Kidney capillary endothelial cell (primary cell): ENCODE measurements at regions not wholly inside any gene's neighbourhood (a gene's known extent, or its start where the extent isn't known, plus 50 kb on each side); places are given as distances from the start of the nearest gene placed in this dataset.

Source experiments
- DNase-seq: peaks from one replicate; pipeline ENCODE4 v3.0.0-alpha.2; 2018; ENCODE audit warnings: low spot score

GRCh38 chr20:6562111-6562510 is 205.4 kb upstream of the BMP2 start:
- DNase-seq: peak; percentile 59

GRCh38 chr20:6560978-6561377 is 206.5 kb upstream of the BMP2 start:
- DNase-seq: no peak

DNA sequence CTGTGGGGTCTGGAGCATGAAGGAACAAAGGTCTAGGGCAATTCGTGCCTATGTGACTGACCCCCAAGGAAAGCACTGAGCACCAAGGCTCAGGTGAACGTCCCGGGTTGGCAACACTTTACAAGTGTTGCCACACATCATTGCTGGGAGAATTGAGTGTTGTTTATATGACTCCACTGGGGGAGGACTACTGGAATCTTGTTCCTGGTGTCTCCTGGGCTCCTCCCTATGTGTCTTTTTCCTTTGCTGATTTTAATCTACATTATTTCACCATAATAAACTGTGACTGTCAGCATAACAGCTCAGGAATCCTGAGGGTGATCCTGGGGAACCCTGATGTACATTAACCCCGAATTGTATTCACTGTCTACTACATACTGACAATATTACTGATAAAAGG is 207.7 kb upstream of the BMP2 start:
- DNase-seq: no peak

DNA sequence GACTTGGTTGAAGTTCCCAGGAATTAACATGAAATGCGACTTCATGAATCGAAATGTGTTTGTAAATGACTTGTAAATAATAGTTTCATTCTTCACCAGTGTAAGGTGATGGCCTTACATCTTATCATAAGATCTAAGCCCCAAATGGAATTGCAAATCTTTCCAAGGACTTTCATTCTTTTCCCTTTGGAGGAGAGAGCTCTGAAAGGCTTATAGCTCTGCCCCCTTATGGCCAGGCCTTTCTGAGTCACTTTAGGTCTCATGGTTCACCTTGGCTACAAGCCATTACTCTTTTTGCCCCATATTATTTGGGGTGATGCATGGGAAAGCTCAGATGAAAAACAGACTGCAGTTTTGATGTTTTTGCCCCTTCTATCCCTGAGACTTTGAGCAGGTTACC is 209.1 kb upstream of the BMP2 start:
- no peak for DNase-seq

DNA sequence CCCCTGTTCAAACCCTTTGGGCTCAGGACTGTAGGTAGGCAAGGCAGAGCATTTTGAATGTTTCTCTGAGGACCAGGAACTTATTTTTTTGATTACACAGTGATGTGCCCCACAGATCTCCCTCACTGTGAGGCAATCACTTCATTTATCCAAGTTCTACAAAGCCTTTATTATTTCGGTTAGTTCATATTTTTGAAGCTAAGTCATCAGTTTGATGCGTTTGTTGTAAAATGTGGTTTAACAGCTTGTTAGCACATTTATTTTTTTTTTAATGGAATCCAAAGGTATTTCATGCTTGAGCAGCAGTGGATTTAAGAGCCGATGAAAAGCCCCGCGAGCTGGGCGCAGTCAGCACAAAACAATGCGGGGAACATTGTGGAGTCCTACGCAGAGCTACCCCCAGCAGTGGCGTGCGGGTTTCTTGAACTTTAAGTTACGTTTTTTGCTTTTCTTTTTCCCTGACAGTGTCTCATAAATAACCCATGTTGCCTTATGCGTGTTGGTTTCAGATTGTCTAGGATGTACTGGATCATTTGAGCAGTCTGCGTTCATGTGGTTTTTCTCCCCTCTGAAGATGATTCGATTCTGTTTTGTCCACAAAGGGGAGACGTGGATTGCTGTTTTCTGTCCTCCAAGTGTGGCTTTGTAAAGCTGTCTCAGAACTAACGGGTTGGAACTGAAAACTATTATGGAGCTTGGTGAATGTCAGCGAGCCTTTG is 233.6 kb upstream of the BMP2 start:
- no peak for DNase-seq

- DNase-seq: no peak
Measured at GRCh38 chr20:6533351-6533750, 234.1 kb upstream of the BMP2 start.

GRCh38 chr20:6530779-6531315 is 236.6 kb upstream of the BMP2 start:
- DNase-seq: no peak

DNA sequence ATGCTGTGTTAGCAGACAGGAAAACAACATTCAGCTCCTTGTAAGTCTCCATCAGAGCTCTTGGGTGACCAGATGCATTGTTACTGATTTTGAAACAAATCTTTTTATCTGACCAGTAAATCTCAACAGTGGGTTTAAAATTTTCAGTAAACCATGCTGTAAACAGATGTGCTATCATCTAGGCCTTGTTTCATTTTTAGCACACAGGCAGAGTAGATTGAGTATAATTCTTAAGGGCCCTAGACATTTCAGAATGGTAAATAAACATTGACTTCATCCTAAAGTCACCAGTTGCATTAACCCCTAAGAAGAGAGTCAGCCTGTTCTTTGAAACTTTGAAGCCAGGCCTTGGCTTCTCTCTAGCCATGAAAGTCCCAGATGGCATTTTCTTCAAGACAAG is 237.2 kb upstream of the BMP2 start:
- DNase-seq: no peak

DNA sequence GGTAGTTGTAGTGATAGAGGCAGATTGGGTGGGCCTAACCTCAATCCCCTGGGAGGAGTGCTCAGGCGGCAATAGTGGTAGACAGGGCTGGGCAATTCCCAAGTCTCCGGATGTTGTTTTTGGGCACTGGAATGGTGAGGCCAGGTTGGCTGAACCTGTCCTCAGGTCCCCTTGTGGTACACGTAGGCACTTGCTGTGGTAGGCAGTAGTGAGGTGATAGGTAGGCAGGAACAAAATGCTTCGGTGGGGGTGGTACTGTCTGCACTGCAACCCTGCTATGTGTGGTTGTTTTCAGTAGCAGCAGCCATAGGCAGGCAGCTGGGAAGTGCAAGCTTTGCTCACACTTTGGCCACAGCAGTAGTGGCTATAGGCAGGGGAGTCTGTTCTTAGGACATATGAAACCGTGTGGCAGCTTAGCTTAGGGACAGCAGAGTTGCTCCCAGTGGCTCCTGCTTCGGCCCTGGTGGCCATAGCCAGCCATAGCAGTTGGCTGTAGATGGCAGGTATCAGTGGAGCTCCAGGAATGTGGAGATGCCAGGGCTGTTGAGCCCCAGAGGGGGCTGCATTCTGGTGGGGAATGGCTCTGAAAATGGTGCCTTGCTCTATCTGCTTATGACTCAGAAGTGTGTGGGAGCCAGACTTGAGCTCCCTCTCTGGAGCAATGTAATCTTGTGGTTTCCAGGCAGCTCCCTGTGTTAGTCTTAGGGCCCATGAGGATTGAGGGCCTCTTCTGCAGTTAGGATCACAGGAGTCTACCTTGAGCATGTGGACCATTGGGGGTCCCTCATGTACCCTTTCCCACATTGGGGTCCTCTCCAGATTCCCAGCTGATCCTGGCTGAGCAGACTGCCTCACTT is 241.8 kb upstream of the BMP2 start:
- DNase-seq: no peak

DNA sequence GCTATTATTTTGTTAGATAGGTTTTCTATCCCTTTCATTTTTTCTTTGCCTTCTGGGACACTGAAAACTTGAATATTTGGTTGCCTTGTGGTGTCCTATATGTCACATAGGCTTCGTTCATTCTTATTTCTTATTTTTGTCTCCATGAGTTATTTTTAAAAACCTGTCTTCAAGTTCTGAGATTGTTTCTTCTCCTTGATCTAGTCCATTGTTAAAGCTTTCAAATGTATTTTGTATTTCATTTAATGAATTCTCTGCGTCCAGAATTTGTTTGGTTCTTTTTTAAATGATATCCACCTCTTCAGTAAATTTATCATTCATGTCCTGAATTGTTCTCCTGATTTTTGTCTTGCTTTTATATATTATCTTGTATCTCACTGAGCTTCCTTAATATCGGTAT is 243.2 kb upstream of the BMP2 start:
- no peak for DNase-seq

DNA sequence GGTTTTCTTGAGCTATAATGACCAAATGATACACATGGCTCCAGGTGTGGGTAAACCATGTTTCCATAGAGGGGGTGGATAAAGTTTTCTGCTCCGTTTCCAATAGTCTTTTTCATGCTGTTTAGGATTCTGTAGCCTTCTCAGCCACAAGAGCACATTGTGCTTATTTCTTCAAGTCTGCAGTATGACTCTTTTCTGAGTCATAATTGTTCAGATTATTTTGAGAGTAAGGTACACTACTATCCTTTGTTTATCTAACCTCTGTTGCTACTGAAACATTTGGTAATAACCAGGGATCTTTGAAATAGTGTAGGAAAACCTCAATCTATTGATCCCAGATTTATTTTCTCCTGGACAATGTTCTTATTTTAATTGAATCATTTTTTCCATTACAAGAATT is 247.9 kb upstream of the BMP2 start:
- peak; percentile 68 for DNase-seq

DNA sequence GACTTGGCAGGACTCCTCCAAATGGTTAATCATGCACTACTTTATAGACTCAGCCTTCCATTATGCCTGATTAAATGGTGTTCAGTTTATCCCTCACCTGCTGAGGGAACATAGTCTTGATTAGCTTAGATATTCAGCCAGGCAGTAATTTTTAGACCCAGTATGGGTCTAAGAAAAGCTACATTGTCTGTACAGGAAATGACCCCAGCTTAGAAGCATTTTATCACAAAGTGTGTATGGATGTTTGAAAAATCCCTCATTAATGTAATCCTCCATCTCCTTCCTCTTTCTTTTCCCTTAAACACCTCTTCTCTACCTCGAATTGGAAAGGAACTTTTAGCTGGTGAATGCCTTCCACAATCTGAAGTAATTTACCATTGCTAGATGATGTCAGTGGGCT is 252.2 kb upstream of the BMP2 start:
- DNase-seq: peak; percentile 42

GRCh38 chr20:6513599-6513998 is 253.9 kb upstream of the BMP2 start:
- no peak for DNase-seq

DNA sequence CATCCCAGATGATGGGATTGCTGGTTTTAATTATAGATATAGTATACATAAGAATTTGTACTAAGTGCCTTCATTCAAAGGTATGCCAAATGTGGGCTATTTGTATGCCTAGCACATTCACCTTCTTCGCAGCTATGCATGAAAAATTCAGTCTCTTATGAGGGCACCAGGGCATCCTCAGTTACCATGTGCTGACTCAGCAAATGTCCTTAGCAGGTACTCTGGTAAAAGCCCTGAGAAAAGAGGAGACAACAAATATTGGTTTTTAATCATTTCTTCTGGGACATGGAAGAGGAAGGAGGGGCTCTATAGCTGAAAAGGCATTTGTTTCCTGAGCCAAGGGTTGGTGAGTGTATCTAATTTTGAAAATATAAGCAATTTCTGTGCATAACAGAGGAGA is 258.1 kb upstream of the BMP2 start:
- no peak for DNase-seq

GRCh38 chr20:6506906-6507305 is 260.6 kb upstream of the BMP2 start:
- DNase-seq: no peak

DNA sequence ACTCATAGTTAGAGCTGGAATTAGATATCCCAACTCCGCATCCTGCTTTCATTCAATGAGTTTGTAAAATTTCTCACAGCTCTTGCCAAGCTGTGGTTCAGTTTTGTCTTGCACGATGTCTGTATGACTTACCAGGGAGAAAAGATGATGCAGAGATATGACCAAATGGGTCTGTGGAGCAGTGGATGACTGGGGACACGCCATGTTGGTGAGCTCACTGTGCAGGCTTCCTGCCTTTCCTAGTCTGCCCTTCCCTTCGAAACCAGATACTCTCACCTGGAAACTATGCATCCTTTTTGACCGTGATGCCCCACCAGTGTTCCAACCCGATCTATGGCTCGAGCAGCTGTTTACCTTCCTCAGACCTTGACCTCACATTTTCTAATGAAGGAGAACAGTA is 262.7 kb upstream of the BMP2 start:
- DNase-seq: no peak

DNA sequence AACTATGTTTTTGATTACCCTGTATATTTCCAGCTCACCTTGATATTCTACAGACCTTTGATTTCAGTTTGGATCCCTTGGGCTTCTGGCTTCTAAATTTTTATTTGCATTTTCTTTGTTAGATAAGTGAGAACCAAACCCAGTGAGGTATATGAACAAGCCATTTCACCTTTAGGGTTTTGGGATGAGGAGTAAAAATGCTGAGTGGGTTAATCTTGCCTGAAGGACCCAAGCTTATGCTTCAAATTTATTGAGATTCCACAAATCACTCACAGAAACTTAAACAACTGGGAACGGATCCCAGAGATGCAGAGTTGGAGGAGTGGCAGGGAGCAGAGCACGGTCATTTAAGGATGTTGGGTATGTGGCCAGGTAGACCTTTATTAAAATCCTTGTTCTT is 263.3 kb upstream of the BMP2 start:
- no peak for DNase-seq

GRCh38 chr20:6502999-6503398 is 264.5 kb upstream of the BMP2 start:
- DNase-seq: no peak

DNA sequence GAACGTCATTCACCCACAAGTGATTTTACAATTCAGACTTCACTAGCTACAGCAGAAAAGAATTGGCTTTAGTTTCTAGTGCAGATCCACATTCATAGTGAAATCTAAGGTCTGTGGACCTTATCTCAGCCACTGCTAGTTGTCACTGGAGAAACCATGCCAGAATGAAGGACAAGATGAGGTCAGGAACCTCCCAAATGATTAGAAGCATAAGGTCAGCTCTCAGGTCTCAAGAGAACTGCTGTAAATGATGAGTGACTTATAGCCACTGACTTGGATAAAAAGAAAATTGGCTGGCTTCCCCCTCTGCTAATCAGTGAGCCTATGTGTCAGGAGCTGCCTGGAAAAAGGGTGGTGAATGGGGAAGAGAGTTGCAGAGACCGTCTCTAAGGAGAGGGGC is 265.3 kb upstream of the BMP2 start:
- no peak for DNase-seq

DNA sequence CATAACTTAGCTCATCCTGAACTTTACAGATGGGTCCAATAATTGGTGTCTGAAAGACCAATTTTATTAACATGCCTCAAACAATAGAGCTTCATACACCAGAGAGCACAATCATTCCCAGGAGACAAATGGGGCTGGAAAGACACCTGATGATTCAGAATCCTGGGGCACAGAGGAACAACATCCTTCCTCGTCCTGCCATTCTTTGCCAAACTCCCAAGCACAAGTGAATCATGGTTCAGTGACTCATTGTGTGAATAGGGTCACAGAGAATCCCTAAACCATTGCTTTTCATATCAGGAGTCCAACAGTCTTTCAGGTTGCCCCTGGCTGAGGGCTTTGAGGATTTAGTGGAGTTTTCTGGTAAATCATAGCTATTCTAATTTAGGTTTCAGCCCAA is 266.4 kb upstream of the BMP2 start:
- peak; percentile 90 for DNase-seq

- no peak for DNase-seq
Measured at GRCh38 chr20:6499566-6499965, 267.9 kb upstream of the BMP2 start.

DNA sequence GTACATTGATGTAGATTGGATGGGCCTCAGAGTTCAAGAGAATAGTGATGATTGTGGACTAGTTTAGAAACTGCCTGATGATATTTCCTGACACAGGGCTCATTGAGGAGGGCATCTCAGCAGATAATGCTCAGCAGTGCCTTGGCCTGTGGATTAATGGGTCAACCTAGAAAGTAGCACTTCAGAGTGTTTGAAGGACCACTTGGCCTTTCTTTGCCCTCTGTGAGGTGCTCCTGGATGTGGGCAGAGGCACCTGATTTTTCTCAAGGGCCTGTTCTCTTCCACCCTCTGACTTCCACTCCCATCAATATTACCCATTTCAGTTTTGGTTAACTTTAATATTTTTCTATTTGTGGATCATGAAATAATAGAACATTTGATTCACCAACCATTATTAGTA is 270.6 kb upstream of the BMP2 start:
- DNase-seq: no peak

DNA sequence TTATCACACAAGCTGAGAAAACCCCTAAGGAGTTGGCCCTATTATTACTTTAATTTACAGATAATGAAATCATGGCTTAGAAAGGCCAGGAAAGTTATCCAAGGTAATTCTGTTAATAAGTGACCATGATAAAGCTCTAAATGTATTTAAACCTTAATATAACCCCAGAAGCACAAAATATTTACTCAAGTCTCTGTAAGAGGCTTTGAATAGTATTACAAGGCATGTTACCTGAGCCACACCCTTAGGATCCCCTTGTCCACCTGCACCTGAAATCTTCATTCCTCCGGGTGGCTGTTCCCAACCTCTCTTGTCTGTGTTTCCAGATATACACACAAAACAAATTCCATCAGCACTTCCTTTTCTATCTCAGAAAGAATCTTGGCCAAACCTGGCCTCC is 271.6 kb upstream of the BMP2 start:
- DNase-seq: no peak
